K562 (cell line): ENCODE measurements at regions not wholly inside any gene's neighbourhood (a gene's known extent, or its start where the extent isn't known, plus 50 kb on each side); places are given as distances from the start of the nearest gene placed in this dataset.

Source experiments
- BDP1 ChIP-seq: IDR thresholded peaks from 3 replicates; pipeline ENCODE4 v1.6.1; 2011; ENCODE audit not compliant: insufficient read length, insufficient read depth
- GABPA ChIP-seq: fragments of 200-800 bp; sonication (Bioruptor generic); conservative IDR thresholded peaks from 2 replicates; pipeline ENCODE4 v1.6.1; 2016; ENCODE audit warnings: low read depth, missing genetic modification characterization, missing compliant biosample characterization
- POLR2A ChIP-seq: fragments of 450-650 bp; conservative IDR thresholded peaks from 2 replicates; pipeline ENCODE4 v1.6.1; 2016
- ZFP1 ChIP-seq: fragments of 450-650 bp; formaldehyde crosslinking; IDR thresholded peaks from 2 replicates; pipeline ENCODE4 v1.4.0; 2020; ENCODE audit warnings: mild to moderate bottlenecking, mixed read lengths

- no peak for TF ChIP-seq BDP1
- no peak for TF ChIP-seq POLR2A
- no peak for TF ChIP-seq ZFP1 (CRISPR knock-in tag)
- TF ChIP-seq GABPA (tag): no peak
Measured at GRCh38 chr18:44562986-44563385, 117.7 kb upstream of the SETBP1 start.
